ENCODE measurements at regions not wholly inside any gene's neighbourhood (a gene's known extent, or its start where the extent isn't known, plus 50 kb on each side); places are given as distances from the start of the nearest gene placed in this dataset.

- no TSS peak for BruUV-seq (replicated peaks)
- TF ChIP-seq CTCF (IDR thresholded peaks at IDR 0.05; ENCODE audit: unreplicated experiment), result no peak
- H3K36me3 Mint-ChIP-seq (ENCODE audit: insufficient read depth, unreplicated experiment), result peaks cover 7% of the 10 kb centered on the region
- no peaks in the 10 kb centered on the region for H3K27me3 Mint-ChIP-seq (ENCODE audit: insufficient read depth, unreplicated experiment)
- ChIA-PET CTCF (interaction anchor here (0.6 to 3.9 kb wide), 11 partner anchors 14 to 539 kb away, joined by 3 to 14 read pairs (median 4); no protein-coding TSS in a partner anchor), POLR2A (interaction anchor here (0.5 to 4.9 kb wide), 31 partner anchors 9 to 429 kb away, joined by 3 to 37 read pairs (median 6); partner anchors contain the start of gene NFIL3)
- H3K9me3 Mint-ChIP-seq (ENCODE audit: unreplicated experiment), result no peaks in the 10 kb centered on the region
- H3K4me1 Mint-ChIP-seq (ENCODE audit: insufficient read depth, unreplicated experiment), result peaks cover 40% of the 10 kb centered on the region
- H3K4me3 Mint-ChIP-seq (ENCODE audit: unreplicated experiment), result no peak overlapping the region
- intact Hi-C loops (cut with micrococcal nuclease), result loop anchor here (2.0 kb wide), 1 partner anchor 61 kb away; no protein-coding TSS in a partner anchor
- H3K27ac Mint-ChIP-seq (ENCODE audit: low read depth, unreplicated experiment), result peak overlapping the region; percentile 88
- peak; percentile 71 for DNase-seq (ENCODE audit: unreplicated experiment)
These were observed 198.1 kb downstream of the SYK start for GRCh38 chr9:90999425-91000397.

GRCh38 chr9:91001146-91001611, 199.6 kb downstream of the SYK start:
- peak; percentile 99 for DNase-seq (ENCODE audit: unreplicated experiment)
- CTCF ChIA-PET, result interaction anchor here (1.9 to 3.9 kb wide), 2 partner anchors 85 to 425 kb away, joined by 6 to 14 read pairs; no protein-coding TSS in a partner anchor
- intact Hi-C loops (cut with micrococcal nuclease), result loop anchor here (1.0 to 2.0 kb wide), 2 partner anchors 60 to 196 kb away; no protein-coding TSS in a partner anchor

GRCh38 chr9:91004484-91004883, 202.9 kb downstream of the SYK start:
- Mint-ChIP-seq H3K4me3 (ENCODE audit: unreplicated experiment) (no peak overlapping the region), H3K27ac (ENCODE audit: low read depth, unreplicated experiment) (no peak overlapping the region), H3K4me1 (ENCODE audit: insufficient read depth, unreplicated experiment) (peaks cover 17% of the 10 kb centered on the region), H3K27me3 (ENCODE audit: insufficient read depth, unreplicated experiment) (no peaks in the 10 kb centered on the region), H3K36me3 (ENCODE audit: insufficient read depth, unreplicated experiment) (peaks cover 7% of the 10 kb centered on the region), H3K9me3 (ENCODE audit: unreplicated experiment) (no peaks in the 10 kb centered on the region)
- intact Hi-C loops (cut with micrococcal nuclease), result no loop called here
- ChIA-PET POLR2A (interaction anchor here (1.5 kb wide), 1 partner anchor 19 kb away, joined by 3 read pairs; no protein-coding TSS in a partner anchor), CTCF (interaction anchor here (0.6 to 0.8 kb wide), 3 partner anchors 42 to 422 kb away, joined by 3 to 5 read pairs (median 3); no protein-coding TSS in a partner anchor)
- no peak for TF ChIP-seq CTCF (IDR thresholded peaks at IDR 0.05; ENCODE audit: unreplicated experiment)
- no TSS peak for BruUV-seq (replicated peaks)
- no peak for DNase-seq (ENCODE audit: unreplicated experiment)

More at GRCh38 chr9:91001146-91001611, 199.6 kb downstream of the SYK start:
- POLR2A ChIA-PET, result interaction anchor here (0.6 to 4.9 kb wide), 27 partner anchors 10 to 428 kb away, joined by 3 to 37 read pairs (median 8); partner anchors contain the start of gene NFIL3
- peak overlapping the region; percentile 88 for H3K27ac Mint-ChIP-seq (ENCODE audit: low read depth, unreplicated experiment)
- no peak for TF ChIP-seq CTCF (IDR thresholded peaks at IDR 0.05; ENCODE audit: unreplicated experiment)
- H3K27me3 Mint-ChIP-seq (ENCODE audit: insufficient read depth, unreplicated experiment), result no peaks in the 10 kb centered on the region
- BruUV-seq (replicated peaks), result no TSS peak
- no peaks in the 10 kb centered on the region for H3K9me3 Mint-ChIP-seq (ENCODE audit: unreplicated experiment)
- peaks cover 36% of the 10 kb centered on the region for H3K4me1 Mint-ChIP-seq (ENCODE audit: insufficient read depth, unreplicated experiment)
- no peak overlapping the region for H3K4me3 Mint-ChIP-seq (ENCODE audit: unreplicated experiment)
- peaks cover 7% of the 10 kb centered on the region for H3K36me3 Mint-ChIP-seq (ENCODE audit: insufficient read depth, unreplicated experiment)

- ChIA-PET POLR2A (interaction anchor here (0.5 kb wide), 1 partner anchor 53 kb away, joined by 3 read pairs; no protein-coding TSS in a partner anchor), CTCF (interaction anchor here (0.6 to 0.8 kb wide), 2 partner anchors 42 to 422 kb away, joined by 3 to 5 read pairs; no protein-coding TSS in a partner anchor)
- peaks cover 5% of the 10 kb centered on the region for H3K9me3 Mint-ChIP-seq (ENCODE audit: unreplicated experiment)
- no peak for TF ChIP-seq CTCF (IDR thresholded peaks at IDR 0.05; ENCODE audit: unreplicated experiment)
- intact Hi-C loops (cut with micrococcal nuclease), result no loop called here
- H3K4me3 Mint-ChIP-seq (ENCODE audit: unreplicated experiment), result no peak overlapping the region
- no TSS peak for BruUV-seq (replicated peaks)
- H3K27ac Mint-ChIP-seq (ENCODE audit: low read depth, unreplicated experiment), result no peak overlapping the region
- H3K27me3 Mint-ChIP-seq (ENCODE audit: insufficient read depth, unreplicated experiment), result no peaks in the 10 kb centered on the region
- H3K4me1 Mint-ChIP-seq (ENCODE audit: insufficient read depth, unreplicated experiment), result peaks cover 12% of the 10 kb centered on the region
- DNase-seq (ENCODE audit: unreplicated experiment), result no peak
- H3K36me3 Mint-ChIP-seq (ENCODE audit: insufficient read depth, unreplicated experiment), result peaks cover 7% of the 10 kb centered on the region
These were observed 203.4 kb downstream of the SYK start for GRCh38 chr9:91004992-91005391.

Data from MCF 10A (cell line).